MM.1S (cell line): ENCODE measurements at regions not wholly inside any gene's neighbourhood (a gene's known extent, or its start where the extent isn't known, plus 50 kb on each side); places are given as distances from the start of the nearest gene placed in this dataset.

Experiments used
- EZH2 ChIP-seq: fragments of 300-600 bp; sonication (generic); optimal IDR thresholded peaks from 2 replicates; pipeline ENCODE3; 2017; ENCODE audit warnings: low read depth, mild to moderate bottlenecking, antibody characterized with exemption, low read length, mixed read lengths
- EZH2phosphoT487 ChIP-seq: fragments of 300-600 bp; sonication (generic); IDR thresholded peaks from 2 replicates; pipeline ENCODE4 v1.6.1; 2018; ENCODE audit warnings: antibody characterized with exemption, low read length
- TF ChIP-seq, protein P1 (sequence below): fragments of 300-600 bp; sonication (generic); IDR thresholded peaks from 2 replicates; pipeline ENCODE4 v1.5.1; 2016; ENCODE audit warnings: antibody characterized with exemption, low read length, mixed read lengths

DNA sequence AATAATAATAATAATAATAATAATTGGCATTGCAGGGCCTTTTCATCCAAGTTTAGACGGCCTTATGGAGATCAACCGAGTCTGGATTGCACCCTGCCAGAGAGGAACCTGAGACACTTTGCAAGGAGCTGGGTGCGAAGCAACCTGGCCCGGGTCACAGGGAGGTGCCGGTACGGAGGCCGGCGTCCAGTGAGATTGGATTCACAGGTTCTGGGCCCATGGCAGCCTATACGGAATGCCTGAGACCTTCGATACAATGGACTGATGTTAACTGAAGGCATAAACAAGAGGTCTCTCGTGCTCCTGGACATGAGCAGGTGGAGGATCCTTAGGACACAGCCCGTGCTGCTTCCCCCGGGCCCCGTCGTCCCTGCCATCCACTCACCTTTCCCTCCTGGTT, 416.5 kb upstream of the SALL3 start:
- TF ChIP-seq EZH2 (no peak), EZH2phosphoT487 (no peak)
- TF ChIP-seq, protein P1, sequence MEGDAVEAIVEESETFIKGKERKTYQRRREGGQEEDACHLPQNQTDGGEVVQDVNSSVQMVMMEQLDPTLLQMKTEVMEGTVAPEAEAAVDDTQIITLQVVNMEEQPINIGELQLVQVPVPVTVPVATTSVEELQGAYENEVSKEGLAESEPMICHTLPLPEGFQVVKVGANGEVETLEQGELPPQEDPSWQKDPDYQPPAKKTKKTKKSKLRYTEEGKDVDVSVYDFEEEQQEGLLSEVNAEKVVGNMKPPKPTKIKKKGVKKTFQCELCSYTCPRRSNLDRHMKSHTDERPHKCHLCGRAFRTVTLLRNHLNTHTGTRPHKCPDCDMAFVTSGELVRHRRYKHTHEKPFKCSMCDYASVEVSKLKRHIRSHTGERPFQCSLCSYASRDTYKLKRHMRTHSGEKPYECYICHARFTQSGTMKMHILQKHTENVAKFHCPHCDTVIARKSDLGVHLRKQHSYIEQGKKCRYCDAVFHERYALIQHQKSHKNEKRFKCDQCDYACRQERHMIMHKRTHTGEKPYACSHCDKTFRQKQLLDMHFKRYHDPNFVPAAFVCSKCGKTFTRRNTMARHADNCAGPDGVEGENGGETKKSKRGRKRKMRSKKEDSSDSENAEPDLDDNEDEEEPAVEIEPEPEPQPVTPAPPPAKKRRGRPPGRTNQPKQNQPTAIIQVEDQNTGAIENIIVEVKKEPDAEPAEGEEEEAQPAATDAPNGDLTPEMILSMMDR, result no peak
